Common myeloid progenitor, CD34-positive (primary cell): ENCODE measurements at regions not wholly inside any gene's neighbourhood (a gene's known extent, or its start where the extent isn't known, plus 50 kb on each side); places are given as distances from the start of the nearest gene placed in this dataset.

Experiments used
- CTCF ChIA-PET: fragments of 350-600 bp; sonication (Branson Sonifier 250); formaldehyde crosslinking; loops from one replicate; lab custom pipeline; 2021; ENCODE audit warnings: antibody characterized with exemption; lab: Charles Lee
- POLR2A ChIA-PET: fragments of 350-600 bp; sonication (Branson Sonifier 250); formaldehyde crosslinking; loops from one replicate; lab custom pipeline; 2021; ENCODE audit warnings: antibody characterized with exemption; lab: Charles Lee
- DNase-seq, 3 donors: peaks; one replicate each; pipeline versions ENCODE4 v3.0.0 to v3.0.0-alpha.2; 2013
- H3K27ac ChIP-seq, 2 experiments: 1 replicate in 1 of 2; 2 replicates in 1 of 2; pipeline ENCODE4 v1.7.0; 2013; ENCODE audit warnings: inconsistent platforms in 2 of 2, low read length in 2 of 2, mild to moderate bottlenecking in 2 of 2, low read depth in 1 of 2, moderate library complexity in 1 of 2; ENCODE audit not compliant: severe bottlenecking in 2 of 2, insufficient read depth in 1 of 2, poor library complexity in 1 of 2
- H3K27me3 ChIP-seq, 5 experiments: replicated peaks in 2 of 5; 1 replicate in 3 of 5; 2 replicates in 2 of 5; pipeline versions ENCODE4 v1.6.1 to v1.7.0; 2013; ENCODE audit warnings: low read length in 4 of 5, mild to moderate bottlenecking in 2 of 5, moderate library complexity in 2 of 5, inconsistent platforms in 1 of 5; ENCODE audit not compliant: insufficient read depth in 5 of 5, control insufficient read depth in 4 of 5
- H3K36me3 ChIP-seq, 4 experiments: 1 replicate in 2 of 4; 2 replicates in 2 of 4; pipeline versions ENCODE4 v1.6.1 to v1.7.0; 2013; ENCODE audit warnings: low read length in 3 of 4, control low read depth in 1 of 4, mild to moderate bottlenecking in 1 of 4; ENCODE audit not compliant: control insufficient read depth in 4 of 4, insufficient read depth in 4 of 4
- H3K4me1 ChIP-seq, 4 experiments: 1 replicate in 3 of 4; 2 replicates in 1 of 4; pipeline versions ENCODE4 v1.6.1 to v1.7.1; 2013; ENCODE audit warnings: low read length in 3 of 4, mild to moderate bottlenecking in 3 of 4, control low read depth in 1 of 4, inconsistent platforms in 1 of 4, moderate library complexity in 1 of 4; ENCODE audit not compliant: control insufficient read depth in 4 of 4, insufficient read depth in 4 of 4; ENCODE audit errors: control extremely low read depth in 1 of 4
- H3K4me3 ChIP-seq, 7 experiments: 1 replicate in 4 of 7; 2 replicates in 3 of 7; pipeline versions ENCODE4 v1.5.1 to v1.7.0; 2013; ENCODE audit warnings: mild to moderate bottlenecking in 7 of 7, low read length in 6 of 7, moderate library complexity in 6 of 7, inconsistent platforms in 2 of 7, low read depth in 2 of 7, control low read depth in 1 of 7; ENCODE audit not compliant: insufficient read depth in 4 of 7, control insufficient read depth in 1 of 7; ENCODE audit errors: extremely low read depth in 1 of 7
- H3K9me3 ChIP-seq, 5 experiments: 1 replicate in 4 of 5; 2 replicates in 1 of 5; pipeline versions ENCODE4 v1.6.1 to v1.7.1; 2013; ENCODE audit warnings: low read length in 4 of 5, mild to moderate bottlenecking in 2 of 5, inconsistent platforms in 1 of 5, low read depth in 1 of 5, moderate library complexity in 1 of 5; ENCODE audit not compliant: control insufficient read depth in 4 of 5, insufficient read depth in 2 of 5; ENCODE audit errors: control extremely low read depth in 1 of 5
- WGBS: methylation state at CpG from one replicate; pipeline ENCODE4 v1.1.5; 2013; ENCODE audit not compliant: insufficient coverage; 5-methylcytosine and 5-hydroxymethylcytosine counted together

DNA sequence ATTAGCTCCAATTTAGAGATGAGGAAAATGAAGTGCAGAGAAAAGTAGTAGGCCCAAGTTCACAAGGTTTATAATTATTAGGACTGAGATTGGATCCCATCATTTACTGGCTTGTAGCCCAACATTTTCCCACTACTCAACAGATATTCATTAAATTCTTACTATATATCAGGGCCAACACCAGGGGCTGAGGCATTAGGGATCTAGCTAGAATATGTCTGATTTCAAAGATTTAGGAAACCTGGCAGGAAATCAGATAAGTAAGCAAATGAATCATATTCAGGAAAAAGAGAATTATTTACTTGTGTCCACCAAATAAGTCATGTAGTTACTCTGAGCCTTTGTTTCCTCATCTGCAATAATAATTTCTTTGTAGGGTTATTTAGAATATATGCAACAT lies 94.3 kb downstream of the OXGR1 start:
- POLR2A ChIA-PET: no interaction called here
- no peak overlapping the region for H3K4me3 ChIP-seq
- DNase-seq: no peak
- H3K4me1 ChIP-seq: peaks cover 0 to 2% (median 0%) of the 10 kb centered on the region in 4 experiments
- H3K36me3 ChIP-seq: no peaks in the 10 kb centered on the region
- H3K9me3 ChIP-seq: peaks cover 0 to 4% (median 0%) of the 10 kb centered on the region in 5 experiments
- no peak overlapping the region for H3K27ac ChIP-seq
- CTCF ChIA-PET: no interaction called here
- H3K27me3 ChIP-seq: no peaks in the 10 kb centered on the region

DNA sequence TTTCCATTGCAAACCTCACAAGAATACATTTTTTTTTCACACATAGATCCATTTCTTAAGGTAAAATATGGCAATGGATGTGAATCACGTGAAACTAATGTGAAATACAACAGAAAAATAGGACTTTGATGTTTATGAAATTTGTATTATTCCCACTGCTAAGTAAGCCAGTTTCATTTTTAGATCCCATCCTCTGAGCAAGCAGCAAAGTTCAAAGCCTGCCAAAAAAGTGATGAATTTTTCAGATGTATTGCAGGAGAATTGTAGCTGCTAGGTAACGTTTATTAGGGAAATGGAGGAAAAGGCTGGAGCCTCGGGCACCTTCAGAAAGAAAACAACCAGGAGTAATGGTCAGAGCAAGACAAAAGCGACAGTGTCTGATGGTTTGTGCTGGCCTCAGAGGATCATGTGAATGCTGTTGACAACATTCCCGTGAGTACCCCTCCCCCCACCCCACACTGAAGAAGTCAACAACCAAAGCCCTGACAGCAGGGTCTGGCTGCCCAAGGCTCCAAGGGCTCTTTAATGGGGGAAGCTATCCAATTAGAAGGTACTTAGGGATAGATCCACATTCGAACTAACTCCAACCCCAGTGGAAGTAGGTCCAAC lies 95.5 kb downstream of the OXGR1 start:
- H3K4me1 ChIP-seq: peaks cover 0 to 2% (median 0%) of the 10 kb centered on the region in 4 experiments
- ChIA-PET CTCF (no interaction called here), POLR2A (no interaction called here)
- 95% methylated on average over 2 of the region's 6 CpGs for WGBS
- no peaks in the 10 kb centered on the region for H3K36me3 ChIP-seq
- no peaks in the 10 kb centered on the region for H3K27me3 ChIP-seq
- H3K4me3 ChIP-seq: no peak overlapping the region
- no peak overlapping the region for H3K27ac ChIP-seq
- no peak for DNase-seq
- H3K9me3 ChIP-seq: peaks cover 0 to 4% (median 0%) of the 10 kb centered on the region in 5 experiments

DNA sequence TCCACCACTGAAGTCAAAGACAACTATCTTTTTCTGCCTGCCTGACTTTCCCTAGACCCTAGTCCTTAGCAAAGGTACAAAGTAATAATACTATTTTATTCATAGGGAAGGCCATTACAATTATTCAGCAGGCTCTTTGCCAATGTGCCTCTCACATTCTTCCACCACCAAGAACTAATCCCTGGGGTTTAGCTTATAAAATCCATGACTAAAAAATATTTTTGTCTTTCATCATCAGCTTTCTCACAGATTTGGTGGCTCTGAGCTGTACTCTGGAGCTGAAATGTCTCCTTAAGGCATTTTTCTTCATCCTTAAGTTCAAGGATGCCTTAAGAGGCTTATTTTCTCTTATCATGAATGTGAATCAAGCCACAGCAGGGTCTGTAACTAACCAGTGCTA lies 96.1 kb downstream of the OXGR1 start:
- CTCF ChIA-PET: no interaction called here
- H3K4me3 ChIP-seq: no peak overlapping the region
- DNase-seq: no peak

More for the DNA sequence above, 96.1 kb downstream of the OXGR1 start:
- H3K27ac ChIP-seq: no peak overlapping the region
- no peaks in the 10 kb centered on the region for H3K27me3 ChIP-seq
- POLR2A ChIA-PET: no interaction called here
- H3K36me3 ChIP-seq: no peaks in the 10 kb centered on the region
- peaks cover 0 to 4% (median 0%) of the 10 kb centered on the region in 5 experiments for H3K9me3 ChIP-seq
- peaks cover 0 to 2% (median 0%) of the 10 kb centered on the region in 4 experiments for H3K4me1 ChIP-seq
